NT2/D1 (cell line): ENCODE measurements at regions not wholly inside any gene's neighbourhood (a gene's known extent, or its start where the extent isn't known, plus 50 kb on each side); places are given as distances from the start of the nearest gene placed in this dataset.

Experiments used
- DNase-seq: peaks from one replicate; pipeline ENCODE4 v3.0.0-alpha.2; 2011; ENCODE audit warnings: low read depth, low spot score
- H3K27me3 ChIP-seq: 2 replicates; pipeline ENCODE4 v1.6.0; 2011; ENCODE audit warnings: mild to moderate bottlenecking; ENCODE audit not compliant: insufficient read length, insufficient read depth
- H3K36me3 ChIP-seq: 2 replicates; pipeline ENCODE4 v1.6.1; 2011; ENCODE audit warnings: mild to moderate bottlenecking, low read length, mixed read lengths; ENCODE audit not compliant: insufficient read depth, insufficient read length
- H3K4me1 ChIP-seq: 2 replicates; pipeline ENCODE4 v1.5.1; 2011; ENCODE audit not compliant: insufficient read depth, insufficient read length
- H3K4me3 ChIP-seq: 2 replicates; pipeline ENCODE4 v1.5.1; 2011; ENCODE audit warnings: low read depth; ENCODE audit not compliant: insufficient read length
- H3K9ac ChIP-seq: 2 replicates; pipeline ENCODE4 v1.6.0; 2011; ENCODE audit warnings: low read depth; ENCODE audit not compliant: insufficient read length
- H3K9me3 ChIP-seq: 2 replicates; pipeline ENCODE4 v1.5.1; 2011; ENCODE audit warnings: mild to moderate bottlenecking, low read length; ENCODE audit not compliant: insufficient read depth
- SUZ12 ChIP-seq: IDR thresholded peaks from 2 replicates; pipeline ENCODE4 v1.6.1; 2011; ENCODE audit not compliant: insufficient read length, insufficient read depth; ENCODE audit errors: extremely low read depth
- YY1 ChIP-seq: IDR thresholded peaks from 2 replicates; pipeline ENCODE4 v1.6.1; 2011; ENCODE audit not compliant: insufficient read length, insufficient read depth
- ZNF274 ChIP-seq: IDR thresholded peaks from 2 replicates; pipeline ENCODE4 v1.6.1; 2011; ENCODE audit warnings: mild to moderate bottlenecking, low read depth, low read length

- no peak overlapping the region for H3K4me3 ChIP-seq
- H3K36me3 ChIP-seq: no peaks in the 10 kb centered on the region
- H3K27me3 ChIP-seq: no peaks in the 10 kb centered on the region
- no peaks in the 10 kb centered on the region for H3K4me1 ChIP-seq
- H3K9ac ChIP-seq: no peak overlapping the region
- no peak for TF ChIP-seq ZNF274
- H3K9me3 ChIP-seq: no peaks in the 10 kb centered on the region
- DNase-seq: no peak
Measured at GRCh38 chr4:165580351-165580905, 201.6 kb downstream of the CPE start.

DNA sequence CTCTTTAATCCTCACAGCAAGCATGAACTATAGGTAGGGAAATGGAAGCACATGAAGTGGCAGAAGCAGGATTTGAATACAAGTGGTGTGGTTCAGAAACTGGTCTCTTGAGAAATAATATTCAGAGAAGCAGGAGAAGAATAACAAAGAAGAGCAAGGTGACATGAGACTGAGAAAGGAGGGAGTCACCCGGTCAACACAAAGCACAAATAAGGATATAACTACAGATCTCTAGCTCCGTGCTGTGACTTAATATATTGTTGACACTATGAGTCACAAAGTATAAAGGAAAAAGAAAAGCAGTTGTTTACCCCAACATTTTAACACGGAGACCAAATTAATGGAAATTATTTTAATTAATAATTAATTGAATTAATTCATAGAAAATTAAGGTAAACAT lies 204.5 kb downstream of the CPE start:
- Histone ChIP-seq H3K4me3 (no peak overlapping the region), H3K9me3 (no peaks in the 10 kb centered on the region), H3K27me3 (no peaks in the 10 kb centered on the region), H3K36me3 (no peaks in the 10 kb centered on the region), H3K4me1 (no peaks in the 10 kb centered on the region), H3K9ac (no peak overlapping the region)
- no peak for DNase-seq
- TF ChIP-seq ZNF274 (no peak), YY1 (no peak), SUZ12 (no peak)

DNA sequence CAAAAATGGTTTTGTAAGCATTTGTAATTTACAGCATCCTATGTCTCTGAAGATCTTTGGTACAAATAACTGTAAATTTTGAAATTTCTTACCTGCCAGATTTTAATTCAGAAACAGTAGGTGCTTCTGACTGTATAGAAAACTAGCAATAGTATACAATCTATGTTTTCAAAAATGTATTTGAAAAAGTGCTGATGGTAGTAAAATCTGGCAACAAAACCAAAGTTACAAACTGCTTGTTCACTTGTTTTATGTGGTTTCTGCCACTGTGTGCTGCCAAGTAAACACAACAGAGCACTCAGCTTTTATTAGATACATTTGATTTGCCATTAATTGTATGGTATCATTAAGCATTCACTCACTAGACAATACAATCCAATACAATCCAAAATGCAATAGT lies 206.1 kb downstream of the CPE start:
- no peak for DNase-seq
- Histone ChIP-seq H3K27me3 (no peaks in the 10 kb centered on the region), H3K9me3 (no peaks in the 10 kb centered on the region), H3K4me1 (no peaks in the 10 kb centered on the region), H3K4me3 (no peak overlapping the region), H3K36me3 (no peaks in the 10 kb centered on the region), H3K9ac (no peak overlapping the region)
- no peak for TF ChIP-seq SUZ12
- TF ChIP-seq ZNF274: no peak
- no peak for TF ChIP-seq YY1

- H3K4me1 ChIP-seq: no peaks in the 10 kb centered on the region
- H3K27me3 ChIP-seq: no peaks in the 10 kb centered on the region
- no peak for TF ChIP-seq ZNF274
- no peak for TF ChIP-seq SUZ12
- no peak for TF ChIP-seq YY1
- H3K9me3 ChIP-seq: no peaks in the 10 kb centered on the region
- DNase-seq: no peak
- H3K9ac ChIP-seq: no peak overlapping the region
- H3K4me3 ChIP-seq: no peak overlapping the region
- no peaks in the 10 kb centered on the region for H3K36me3 ChIP-seq
Measured at GRCh38 chr4:165588534-165589315, 209.9 kb downstream of the CPE start.

DNA sequence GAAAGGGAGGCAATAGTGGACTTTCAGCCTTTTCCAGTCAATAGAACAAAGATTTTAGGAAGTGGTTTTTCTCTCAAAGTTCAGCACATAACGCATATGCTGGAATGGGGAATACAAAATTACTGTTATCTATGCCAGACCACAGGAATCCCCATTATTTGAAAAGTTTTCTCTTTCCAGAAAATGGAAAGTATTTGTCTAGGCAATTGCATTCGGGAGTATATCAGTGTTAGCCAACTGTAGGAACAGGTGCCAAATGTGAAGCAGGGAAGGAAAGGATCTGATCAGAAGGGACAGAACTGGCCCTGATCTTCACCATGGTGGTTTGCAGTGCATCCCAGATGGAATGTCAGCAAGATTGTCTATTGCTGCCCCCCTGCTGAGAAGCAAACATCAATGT lies 213.6 kb downstream of the CPE start:
- Histone ChIP-seq H3K9ac (no peak overlapping the region), H3K27me3 (no peaks in the 10 kb centered on the region), H3K4me3 (no peak overlapping the region), H3K4me1 (no peaks in the 10 kb centered on the region), H3K9me3 (no peaks in the 10 kb centered on the region), H3K36me3 (no peaks in the 10 kb centered on the region)
- TF ChIP-seq SUZ12: no peak
- TF ChIP-seq YY1: no peak
- no peak for TF ChIP-seq ZNF274
- no peak for DNase-seq

- DNase-seq: no peak
- no peaks in the 10 kb centered on the region for H3K36me3 ChIP-seq
- TF ChIP-seq SUZ12 (no peak), ZNF274 (no peak), YY1 (no peak)
Measured at GRCh38 chr4:165597581-165598480, 219.0 kb downstream of the CPE start.

DNA sequence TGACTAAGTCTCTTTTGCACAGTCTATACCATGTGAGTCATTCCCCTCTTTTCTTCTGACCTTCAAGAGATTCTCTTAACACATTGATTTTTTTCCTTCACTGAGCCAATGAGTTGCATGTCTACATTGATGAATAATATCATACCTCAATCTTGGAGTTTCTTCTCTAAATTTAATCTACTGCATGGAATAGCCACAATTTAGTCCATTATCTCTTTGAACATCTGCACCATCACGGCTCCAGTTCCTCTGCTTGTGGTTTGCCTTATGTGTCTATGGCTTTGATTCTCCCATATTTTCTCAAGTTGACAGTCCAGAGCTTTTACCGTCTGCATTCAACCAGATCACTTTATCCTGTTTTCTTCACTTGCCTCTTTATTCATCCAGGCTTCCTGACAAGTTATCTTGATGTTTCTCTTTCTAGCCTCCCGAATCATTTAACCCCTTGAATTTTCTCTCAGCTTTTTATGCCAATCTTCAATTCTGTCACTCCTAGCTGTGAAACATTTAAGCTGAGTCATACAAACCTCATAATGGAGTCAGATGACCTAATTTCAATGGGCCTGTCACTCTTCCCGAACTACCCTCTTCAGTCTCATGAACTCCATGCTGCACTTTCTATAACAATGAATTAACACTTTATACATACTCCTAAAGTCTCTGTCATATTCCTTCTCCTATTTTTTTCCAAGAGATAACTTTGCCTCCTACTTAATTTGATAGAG lies 222.3 kb downstream of the CPE start:
- Histone ChIP-seq H3K36me3 (no peaks in the 10 kb centered on the region), H3K4me3 (no peak overlapping the region), H3K27me3 (no peaks in the 10 kb centered on the region), H3K9me3 (no peaks in the 10 kb centered on the region), H3K4me1 (no peaks in the 10 kb centered on the region), H3K9ac (no peak overlapping the region)
- TF ChIP-seq ZNF274 (no peak), YY1 (no peak), SUZ12 (no peak)
- no peak for DNase-seq

More at GRCh38 chr4:165597581-165598480, 219.0 kb downstream of the CPE start:
- no peaks in the 10 kb centered on the region for H3K4me1 ChIP-seq
- H3K9me3 ChIP-seq: no peaks in the 10 kb centered on the region
- H3K27me3 ChIP-seq: no peaks in the 10 kb centered on the region
- H3K4me3 ChIP-seq: no peak overlapping the region
- no peak overlapping the region for H3K9ac ChIP-seq
